D721Med (cell line): ENCODE measurements at regions not wholly inside any gene's neighbourhood (a gene's known extent, or its start where the extent isn't known, plus 50 kb on each side); places are given as distances from the start of the nearest gene placed in this dataset.
"Not testable (repeated sequence)": the region's sequence is repeated elsewhere in the genome, so short reads cannot be mapped to it uniquely, and the experiment has no call there.

Experiments
- DNase-seq: peaks from one replicate; pipeline ENCODE4 v3.0.0; 2011; ENCODE audit warnings: low spot score; ENCODE audit not compliant: insufficient read length
- FAIRE-seq: peaks from 2 replicates; lab custom pipeline; 2011; peaks lifted over from hg19 to GRCh38; lab: Jason Lieb, UNC
- CTCF ChIP-seq: IDR thresholded peaks from 2 replicates; pipeline ENCODE4 v1.5.1; 2012; ENCODE audit warnings: mild to moderate bottlenecking, control low read depth; ENCODE audit not compliant: insufficient read depth; ENCODE audit errors: missing control alignments

GRCh38 chr3:165946360-165946759, 109.1 kb upstream of the BCHE start:
- TF ChIP-seq CTCF = no peak
- no peak for DNase-seq
- FAIRE-seq = no peak

GRCh38 chr3:165938986-165939540, 101.8 kb upstream of the BCHE start:
- no peak for TF ChIP-seq CTCF
- FAIRE-seq = peak; percentile 78
- no peak for DNase-seq

GRCh38 chr3:165936081-165936480, 98.9 kb upstream of the BCHE start:
- DNase-seq, FAIRE-seq: not testable (repeated sequence)

- not testable (repeated sequence) for DNase-seq, FAIRE-seq
Observed at GRCh38 chr3:165924301-165924791, 87.1 kb upstream of the BCHE start.

- TF ChIP-seq CTCF = no peak
- FAIRE-seq (no peak), DNase-seq (no peak)
Observed at GRCh38 chr3:165920984-165921383, 83.8 kb upstream of the BCHE start.

- FAIRE-seq (no peak), DNase-seq (no peak)
- TF ChIP-seq CTCF = no peak
Observed at GRCh38 chr3:165919284-165919683, 82.1 kb upstream of the BCHE start.

GRCh38 chr3:165918657-165918979, 81.4 kb upstream of the BCHE start:
- FAIRE-seq (no peak), DNase-seq (no peak)
- no peak for TF ChIP-seq CTCF

- not testable (repeated sequence) for DNase-seq, FAIRE-seq
Observed at GRCh38 chr3:165917938-165918656, 80.9 kb upstream of the BCHE start.

- DNase-seq, FAIRE-seq: not testable (repeated sequence)
Observed at GRCh38 chr3:165915104-165915503, 77.9 kb upstream of the BCHE start.
